NCI-H526 treated with DMSO at 0.1 percent for 48 hours (cell line): ENCODE measurements at regions not wholly inside any gene's neighbourhood (a gene's known extent, or its start where the extent isn't known, plus 50 kb on each side); places are given as distances from the start of the nearest gene placed in this dataset.

Experiments used
- DNase-seq: peaks from one replicate; lab custom pipeline; 2025; lab: John Stamatoyannopoulos, UW

- DNase-seq, result no peak
Observed at GRCh38 chr3:55343486-55344357, 143.4 kb downstream of the WNT5A start.

- no peak for DNase-seq
Observed at GRCh38 chr3:55341502-55342031, 145.5 kb downstream of the WNT5A start.

GRCh38 chr3:55339819-55340218 is 147.3 kb downstream of the WNT5A start:
- DNase-seq, result no peak

- DNase-seq, result no peak
Observed at GRCh38 chr3:55339390-55339789, 147.7 kb downstream of the WNT5A start.

- DNase-seq, result no peak
Observed at GRCh38 chr3:55337641-55338180, 149.4 kb downstream of the WNT5A start.

- no peak for DNase-seq
Observed at GRCh38 chr3:55333923-55334322, 153.2 kb downstream of the WNT5A start.

- no peak for DNase-seq
Observed at GRCh38 chr3:55333046-55333445, 154.1 kb downstream of the WNT5A start.

- no peak for DNase-seq
Observed at GRCh38 chr3:55332176-55332575, 154.9 kb downstream of the WNT5A start.

GRCh38 chr3:55331524-55331923 is 155.6 kb downstream of the WNT5A start:
- no peak for DNase-seq

- DNase-seq, result peak; percentile 75
Observed at GRCh38 chr3:55330756-55331155, 156.3 kb downstream of the WNT5A start.

GRCh38 chr3:55330355-55330754 is 156.8 kb downstream of the WNT5A start:
- peak; percentile 75 for DNase-seq

- DNase-seq, result no peak
Observed at GRCh38 chr3:55329849-55330248, 157.3 kb downstream of the WNT5A start.

- DNase-seq, result no peak
Observed at GRCh38 chr3:55327131-55327920, 159.8 kb downstream of the WNT5A start.

- DNase-seq, result no peak
Observed at GRCh38 chr3:55322638-55323037, 164.5 kb downstream of the WNT5A start.

- DNase-seq, result no peak
Observed at GRCh38 chr3:55320928-55321327, 166.2 kb downstream of the WNT5A start.

GRCh38 chr3:55315396-55315795 is 171.7 kb downstream of the WNT5A start:
- DNase-seq, result no peak

GRCh38 chr3:55313666-55314065 is 173.4 kb downstream of the WNT5A start:
- no peak for DNase-seq

- no peak for DNase-seq
Observed at GRCh38 chr3:55309336-55309735, 177.8 kb downstream of the WNT5A start.

GRCh38 chr3:55307622-55308021 is 179.5 kb downstream of the WNT5A start:
- DNase-seq, result no peak

GRCh38 chr3:55305696-55306485 is 181.2 kb downstream of the WNT5A start:
- no peak for DNase-seq

GRCh38 chr3:55300701-55301100 is 186.4 kb downstream of the WNT5A start:
- DNase-seq, result no peak

GRCh38 chr3:55297706-55298105 is 189.4 kb downstream of the WNT5A start:
- no peak for DNase-seq
